ENCODE measurements at regions not wholly inside any gene's neighbourhood (a gene's known extent, or its start where the extent isn't known, plus 50 kb on each side); places are given as distances from the start of the nearest gene placed in this dataset.

DNA sequence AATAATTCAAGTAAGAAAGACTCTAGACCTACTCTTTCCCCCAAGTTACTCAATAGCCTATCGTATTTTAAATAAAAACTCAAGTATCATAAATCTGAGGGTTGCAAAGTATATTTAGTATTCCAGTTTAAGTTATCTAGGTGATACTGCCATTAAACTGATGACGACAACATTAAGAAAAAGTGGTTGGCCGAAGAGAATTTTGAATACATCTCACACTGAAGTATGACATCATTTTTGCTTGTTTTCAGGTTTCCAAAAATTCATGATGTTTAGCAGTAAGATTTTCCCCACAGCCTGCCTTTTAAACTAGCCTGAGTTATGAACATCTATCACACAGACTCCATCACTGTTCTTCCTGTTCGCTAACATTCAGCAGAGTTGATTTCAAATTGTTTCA lies 102.1 kb upstream of the RAB27B start (continued):
- TF ChIP-seq FOXA1 (IDR thresholded peaks at IDR 0.05), result no peak
- TF ChIP-seq NR2F2 (IDR thresholded peaks at IDR 0.05), result no peak
- no peak for TF ChIP-seq FOXA2 (IDR thresholded peaks at IDR 0.05)
- TF ChIP-seq RXRA (IDR thresholded peaks at IDR 0.05), result no peak

DNA sequence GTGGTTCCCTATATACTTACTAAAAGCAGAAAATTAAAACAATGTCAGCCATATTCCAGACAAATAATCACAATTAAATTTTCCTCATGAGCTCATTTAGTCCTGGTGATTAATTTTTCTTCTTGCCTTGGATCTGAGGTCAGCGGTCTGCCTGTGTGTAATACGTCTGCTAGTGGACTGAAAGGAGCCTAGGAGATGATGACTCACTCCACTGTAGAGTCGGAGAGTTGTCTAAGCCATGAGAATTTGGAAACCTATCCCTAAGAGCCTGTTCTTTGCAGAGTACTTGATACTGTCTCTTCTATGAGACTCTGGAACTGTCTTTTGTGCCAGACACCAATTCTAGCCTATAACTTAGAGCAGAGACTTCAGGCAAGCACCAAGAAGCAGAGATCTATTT lies 94.2 kb upstream of the RAB27B start:
- DNase-seq (ENCODE audit: low spot score), result no peak
- no peak overlapping the region for H3K9ac ChIP-seq (ENCODE audit: low read depth in 1 of 2, low read length in 2 of 2)
- no peaks in the 10 kb centered on the region for H3K36me3 ChIP-seq (ENCODE audit: control insufficient read depth in 4 of 4, insufficient read depth in 3 of 4, low read depth in 1 of 4, low read length in 3 of 4)
- no peaks in the 10 kb centered on the region for H3K4me1 ChIP-seq (ENCODE audit: control insufficient read depth in 4 of 4, insufficient read depth in 4 of 4, low read length in 3 of 4)
- no peak overlapping the region for H3K27ac ChIP-seq (ENCODE audit: low read depth in 1 of 2, low read length in 2 of 2)
- H3K9me3 ChIP-seq (ENCODE audit: control insufficient read depth in 4 of 4, low read length in 3 of 4), result no peaks in the 10 kb centered on the region
- WGBS, result 75% methylated on average over 3 of the region's 3 CpGs
- no peaks in the 10 kb centered on the region for H3K27me3 ChIP-seq (ENCODE audit: control insufficient read depth in 4 of 4, insufficient read depth in 4 of 4, low read length in 3 of 4)
- TF ChIP-seq NR2F2 (IDR thresholded peaks at IDR 0.05) (no peak), EGR1 (IDR thresholded peaks at IDR 0.05; ENCODE audit: low read depth in 2 of 2) (no peak), GABPA (IDR thresholded peaks at IDR 0.05 in 1 of 2, conservative IDR thresholded peaks at IDR 0.05 in 1 of 2) (no peak), HNF4G (IDR thresholded peaks at IDR 0.05) (no peak), YY1 (IDR thresholded peaks at IDR 0.05) (no peak), JUND (IDR thresholded peaks at IDR 0.05) (no peak), TAF1 (conservative IDR thresholded peaks at IDR 0.05) (no peak)
- TF ChIP-seq, protein P1, sequence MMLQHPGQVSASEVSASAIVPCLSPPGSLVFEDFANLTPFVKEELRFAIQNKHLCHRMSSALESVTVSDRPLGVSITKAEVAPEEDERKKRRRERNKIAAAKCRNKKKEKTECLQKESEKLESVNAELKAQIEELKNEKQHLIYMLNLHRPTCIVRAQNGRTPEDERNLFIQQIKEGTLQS (IDR thresholded peaks at IDR 0.05), result no peak
- TF ChIP-seq, protein P2, sequence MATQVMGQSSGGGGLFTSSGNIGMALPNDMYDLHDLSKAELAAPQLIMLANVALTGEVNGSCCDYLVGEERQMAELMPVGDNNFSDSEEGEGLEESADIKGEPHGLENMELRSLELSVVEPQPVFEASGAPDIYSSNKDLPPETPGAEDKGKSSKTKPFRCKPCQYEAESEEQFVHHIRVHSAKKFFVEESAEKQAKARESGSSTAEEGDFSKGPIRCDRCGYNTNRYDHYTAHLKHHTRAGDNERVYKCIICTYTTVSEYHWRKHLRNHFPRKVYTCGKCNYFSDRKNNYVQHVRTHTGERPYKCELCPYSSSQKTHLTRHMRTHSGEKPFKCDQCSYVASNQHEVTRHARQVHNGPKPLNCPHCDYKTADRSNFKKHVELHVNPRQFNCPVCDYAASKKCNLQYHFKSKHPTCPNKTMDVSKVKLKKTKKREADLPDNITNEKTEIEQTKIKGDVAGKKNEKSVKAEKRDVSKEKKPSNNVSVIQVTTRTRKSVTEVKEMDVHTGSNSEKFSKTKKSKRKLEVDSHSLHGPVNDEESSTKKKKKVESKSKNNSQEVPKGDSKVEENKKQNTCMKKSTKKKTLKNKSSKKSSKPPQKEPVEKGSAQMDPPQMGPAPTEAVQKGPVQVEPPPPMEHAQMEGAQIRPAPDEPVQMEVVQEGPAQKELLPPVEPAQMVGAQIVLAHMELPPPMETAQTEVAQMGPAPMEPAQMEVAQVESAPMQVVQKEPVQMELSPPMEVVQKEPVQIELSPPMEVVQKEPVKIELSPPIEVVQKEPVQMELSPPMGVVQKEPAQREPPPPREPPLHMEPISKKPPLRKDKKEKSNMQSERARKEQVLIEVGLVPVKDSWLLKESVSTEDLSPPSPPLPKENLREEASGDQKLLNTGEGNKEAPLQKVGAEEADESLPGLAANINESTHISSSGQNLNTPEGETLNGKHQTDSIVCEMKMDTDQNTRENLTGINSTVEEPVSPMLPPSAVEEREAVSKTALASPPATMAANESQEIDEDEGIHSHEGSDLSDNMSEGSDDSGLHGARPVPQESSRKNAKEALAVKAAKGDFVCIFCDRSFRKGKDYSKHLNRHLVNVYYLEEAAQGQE (IDR thresholded peaks at IDR 0.05), result no peak
- H3K4me3 ChIP-seq (ENCODE audit: low read depth in 1 of 3, low read length in 3 of 3), result no peak overlapping the region

DNA sequence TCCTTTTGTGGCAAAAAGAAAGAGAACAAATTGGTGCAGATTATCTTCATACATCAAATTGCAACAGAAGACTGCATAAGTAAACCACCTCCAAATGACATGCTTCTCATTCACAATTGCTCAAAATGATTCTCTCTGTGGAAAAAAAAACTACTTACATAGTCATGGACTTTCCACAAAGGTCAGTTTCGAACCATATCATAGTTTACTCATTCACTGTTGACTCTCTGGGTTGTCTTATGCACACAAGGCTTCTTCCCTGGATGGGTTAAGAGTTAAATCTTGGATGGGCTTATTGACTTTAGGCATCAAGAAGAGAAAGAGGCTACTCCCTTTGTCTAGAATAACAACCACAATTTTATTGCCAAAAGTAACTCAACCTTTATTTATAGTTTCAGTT lies 91.3 kb upstream of the RAB27B start:
- TF ChIP-seq RAD21 (IDR thresholded peaks at IDR 0.05) (no peak), GABPA (IDR thresholded peaks at IDR 0.05 in 1 of 2, conservative IDR thresholded peaks at IDR 0.05 in 1 of 2) (no peak), JUND (IDR thresholded peaks at IDR 0.05) (no peak), SP1 (IDR thresholded peaks at IDR 0.05) (no peak), TAF1 (conservative IDR thresholded peaks at IDR 0.05) (no peak), NR2F2 (IDR thresholded peaks at IDR 0.05) (no peak), FOXA1 (IDR thresholded peaks at IDR 0.05) (no peak), HNF4G (IDR thresholded peaks at IDR 0.05) (no peak), YY1 (IDR thresholded peaks at IDR 0.05) (no peak), FOXA2 (IDR thresholded peaks at IDR 0.05) (no peak), EGR1 (IDR thresholded peaks at IDR 0.05; ENCODE audit: low read depth in 2 of 2) (no peak), HNF4A (conservative IDR thresholded peaks at IDR 0.05) (no peak)
- TF ChIP-seq, protein P3, sequence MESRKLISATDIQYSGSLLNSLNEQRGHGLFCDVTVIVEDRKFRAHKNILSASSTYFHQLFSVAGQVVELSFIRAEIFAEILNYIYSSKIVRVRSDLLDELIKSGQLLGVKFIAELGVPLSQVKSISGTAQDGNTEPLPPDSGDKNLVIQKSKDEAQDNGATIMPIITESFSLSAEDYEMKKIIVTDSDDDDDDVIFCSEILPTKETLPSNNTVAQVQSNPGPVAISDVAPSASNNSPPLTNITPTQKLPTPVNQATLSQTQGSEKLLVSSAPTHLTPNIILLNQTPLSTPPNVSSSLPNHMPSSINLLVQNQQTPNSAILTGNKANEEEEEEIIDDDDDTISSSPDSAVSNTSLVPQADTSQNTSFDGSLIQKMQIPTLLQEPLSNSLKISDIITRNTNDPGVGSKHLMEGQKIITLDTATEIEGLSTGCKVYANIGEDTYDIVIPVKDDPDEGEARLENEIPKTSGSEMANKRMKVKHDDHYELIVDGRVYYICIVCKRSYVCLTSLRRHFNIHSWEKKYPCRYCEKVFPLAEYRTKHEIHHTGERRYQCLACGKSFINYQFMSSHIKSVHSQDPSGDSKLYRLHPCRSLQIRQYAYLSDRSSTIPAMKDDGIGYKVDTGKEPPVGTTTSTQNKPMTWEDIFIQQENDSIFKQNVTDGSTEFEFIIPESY (IDR thresholded peaks at IDR 0.05), result no peak
- TF ChIP-seq, protein P4, sequence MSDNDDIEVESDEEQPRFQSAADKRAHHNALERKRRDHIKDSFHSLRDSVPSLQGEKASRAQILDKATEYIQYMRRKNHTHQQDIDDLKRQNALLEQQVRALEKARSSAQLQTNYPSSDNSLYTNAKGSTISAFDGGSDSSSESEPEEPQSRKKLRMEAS (IDR thresholded peaks at IDR 0.05), result no peak
- TF ChIP-seq, protein P1 (IDR thresholded peaks at IDR 0.05), result no peak
- TF ChIP-seq, protein P5, sequence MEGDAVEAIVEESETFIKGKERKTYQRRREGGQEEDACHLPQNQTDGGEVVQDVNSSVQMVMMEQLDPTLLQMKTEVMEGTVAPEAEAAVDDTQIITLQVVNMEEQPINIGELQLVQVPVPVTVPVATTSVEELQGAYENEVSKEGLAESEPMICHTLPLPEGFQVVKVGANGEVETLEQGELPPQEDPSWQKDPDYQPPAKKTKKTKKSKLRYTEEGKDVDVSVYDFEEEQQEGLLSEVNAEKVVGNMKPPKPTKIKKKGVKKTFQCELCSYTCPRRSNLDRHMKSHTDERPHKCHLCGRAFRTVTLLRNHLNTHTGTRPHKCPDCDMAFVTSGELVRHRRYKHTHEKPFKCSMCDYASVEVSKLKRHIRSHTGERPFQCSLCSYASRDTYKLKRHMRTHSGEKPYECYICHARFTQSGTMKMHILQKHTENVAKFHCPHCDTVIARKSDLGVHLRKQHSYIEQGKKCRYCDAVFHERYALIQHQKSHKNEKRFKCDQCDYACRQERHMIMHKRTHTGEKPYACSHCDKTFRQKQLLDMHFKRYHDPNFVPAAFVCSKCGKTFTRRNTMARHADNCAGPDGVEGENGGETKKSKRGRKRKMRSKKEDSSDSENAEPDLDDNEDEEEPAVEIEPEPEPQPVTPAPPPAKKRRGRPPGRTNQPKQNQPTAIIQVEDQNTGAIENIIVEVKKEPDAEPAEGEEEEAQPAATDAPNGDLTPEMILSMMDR (IDR thresholded peaks at IDR 0.05; ENCODE audit: low read depth, low read length, missing input control), result no peak
- 52% methylated on average over 1 of the region's 1 CpG for WGBS
- Histone ChIP-seq H3K4me3 (ENCODE audit: low read depth in 1 of 3, low read length in 3 of 3) (no peak overlapping the region), H3K9me3 (ENCODE audit: control insufficient read depth in 4 of 4, low read length in 3 of 4) (no peaks in the 10 kb centered on the region), H3K27me3 (ENCODE audit: control insufficient read depth in 4 of 4, insufficient read depth in 4 of 4, low read length in 3 of 4) (no peaks in the 10 kb centered on the region), H3K27ac (ENCODE audit: low read depth in 1 of 2, low read length in 2 of 2) (no peak overlapping the region), H3K9ac (ENCODE audit: low read depth in 1 of 2, low read length in 2 of 2) (no peak overlapping the region), H3K36me3 (ENCODE audit: control insufficient read depth in 4 of 4, insufficient read depth in 3 of 4, low read depth in 1 of 4, low read length in 3 of 4) (no peaks in the 10 kb centered on the region), H3K4me1 (ENCODE audit: control insufficient read depth in 4 of 4, insufficient read depth in 4 of 4, low read length in 3 of 4) (no peaks in the 10 kb centered on the region)
- no peak for DNase-seq (ENCODE audit: low spot score)

All from liver (tissue), 8 donors.